ENCODE measurements at regions not wholly inside any gene's neighbourhood (a gene's known extent, or its start where the extent isn't known, plus 50 kb on each side); places are given as distances from the start of the nearest gene placed in this dataset.

- H3K9me3 Mint-ChIP-seq: no peaks in the 10 kb centered on the region
- Histone ChIP-seq H3K27me3 (no peaks in the 10 kb centered on the region), H3K9ac (no peak overlapping the region), H4K20me1 (ENCODE audit: low read depth) (no peaks in the 10 kb centered on the region), H3K79me2 (ENCODE audit: low read depth) (no peaks in the 10 kb centered on the region), H2AFZ (replicated peaks) (no peak overlapping the region), H3F3A (ENCODE audit: low read depth) (no peaks in the 10 kb centered on the region), H3K4me2 (no peak overlapping the region), H3K4me1 (no peaks in the 10 kb centered on the region), H3K27ac (no peak overlapping the region), H3K36me3 (no peaks in the 10 kb centered on the region), H3K4me3 (no peak overlapping the region), H3K9me3 (ENCODE audit: low read depth) (no peaks in the 10 kb centered on the region)
- TF ChIP-seq EZH2 (IDR thresholded peaks at IDR 0.05) (no peak), EZH2phosphoT487 (IDR thresholded peaks at IDR 0.05) (no peak), CTCF (IDR thresholded peaks at IDR 0.05) (no peak)
- no peaks in the 10 kb centered on the region for H3K27me3 Mint-ChIP-seq (ENCODE audit: insufficient read depth, low read depth)
- H3K4me3 Mint-ChIP-seq: no peak overlapping the region
- H3K27ac Mint-ChIP-seq: no peak overlapping the region
- no peak for DNase-seq (ENCODE audit: low spot score)
- H3K36me3 Mint-ChIP-seq: no peaks in the 10 kb centered on the region
- H3K4me1 Mint-ChIP-seq: no peaks in the 10 kb centered on the region
Observed at GRCh38 chrX:34848281-34848680, 94.3 kb upstream of the FAM47B start.

- DNase-seq (ENCODE audit: low spot score): no peak
- H3K9ac ChIP-seq: no peak overlapping the region
- H3K79me2 ChIP-seq (ENCODE audit: low read depth): no peaks in the 10 kb centered on the region
- H3K9me3 ChIP-seq (ENCODE audit: low read depth): no peaks in the 10 kb centered on the region
- no peak overlapping the region for H3K4me3 ChIP-seq
- no peaks in the 10 kb centered on the region for H3K36me3 ChIP-seq
- H3K27me3 ChIP-seq: no peaks in the 10 kb centered on the region
- H3K4me2 ChIP-seq: no peak overlapping the region
- no peaks in the 10 kb centered on the region for H3F3A ChIP-seq (ENCODE audit: low read depth)
- no peaks in the 10 kb centered on the region for H3K36me3 Mint-ChIP-seq
- no peak overlapping the region for H3K4me3 Mint-ChIP-seq
- H3K4me1 Mint-ChIP-seq: no peaks in the 10 kb centered on the region
- H3K27ac Mint-ChIP-seq: no peak overlapping the region
- no peaks in the 10 kb centered on the region for H3K27me3 Mint-ChIP-seq (ENCODE audit: insufficient read depth, low read depth)
- no peaks in the 10 kb centered on the region for H3K9me3 Mint-ChIP-seq
- no peaks in the 10 kb centered on the region for H4K20me1 ChIP-seq (ENCODE audit: low read depth)
- H3K27ac ChIP-seq: no peak overlapping the region
- no peaks in the 10 kb centered on the region for H3K4me1 ChIP-seq
- TF ChIP-seq EZH2 (IDR thresholded peaks at IDR 0.05): no peak
- no peak for TF ChIP-seq CTCF (IDR thresholded peaks at IDR 0.05)
- TF ChIP-seq EZH2phosphoT487 (IDR thresholded peaks at IDR 0.05): no peak
- no peak overlapping the region for H2AFZ ChIP-seq (replicated peaks)
Observed at GRCh38 chrX:34849371-34849770, 93.2 kb upstream of the FAM47B start.

- H3K27ac Mint-ChIP-seq: no peak overlapping the region
Observed at GRCh38 chrX:34859191-34859590, 83.4 kb upstream of the FAM47B start.

More at GRCh38 chrX:34859191-34859590, 83.4 kb upstream of the FAM47B start:
- no peak overlapping the region for H3K4me3 ChIP-seq
- H4K20me1 ChIP-seq (ENCODE audit: low read depth): no peaks in the 10 kb centered on the region
- H3K79me2 ChIP-seq (ENCODE audit: low read depth): no peaks in the 10 kb centered on the region
- H3K4me1 ChIP-seq: peaks cover 11% of the 10 kb centered on the region
- Mint-ChIP-seq H3K27me3 (ENCODE audit: insufficient read depth, low read depth) (no peaks in the 10 kb centered on the region), H3K36me3 (no peaks in the 10 kb centered on the region), H3K4me3 (no peak overlapping the region), H3K9me3 (peaks cover 2% of the 10 kb centered on the region), H3K4me1 (peaks cover 6% of the 10 kb centered on the region)
- H3F3A ChIP-seq (ENCODE audit: low read depth): no peaks in the 10 kb centered on the region
- no peak overlapping the region for H2AFZ ChIP-seq (replicated peaks)
- DNase-seq (ENCODE audit: low spot score): no peak
- TF ChIP-seq EZH2 (IDR thresholded peaks at IDR 0.05) (no peak), EZH2phosphoT487 (IDR thresholded peaks at IDR 0.05) (no peak), CTCF (IDR thresholded peaks at IDR 0.05) (no peak)
- no peaks in the 10 kb centered on the region for H3K36me3 ChIP-seq
- H3K9me3 ChIP-seq (ENCODE audit: low read depth): peaks cover 8% of the 10 kb centered on the region
- H3K9ac ChIP-seq: no peak overlapping the region
- H3K27ac ChIP-seq: no peak overlapping the region
- H3K27me3 ChIP-seq: no peaks in the 10 kb centered on the region
- no peak overlapping the region for H3K4me2 ChIP-seq

Data from neural progenitor cell (in vitro differentiated cells).